CD4-positive, alpha-beta T cell treated with Interleukin-15 for 4 hours (primary cell): ENCODE measurements at regions not wholly inside any gene's neighbourhood (a gene's known extent, or its start where the extent isn't known, plus 50 kb on each side); places are given as distances from the start of the nearest gene placed in this dataset.
"Not testable (repeated sequence)": the region's sequence is repeated elsewhere in the genome, so short reads cannot be mapped to it uniquely, and the experiment has no call there.

Source experiments
- DNase-seq: peaks from one replicate; pipeline ENCODE4 v3.0.0-alpha.2; 2020; ENCODE audit warnings: low spot score

DNA sequence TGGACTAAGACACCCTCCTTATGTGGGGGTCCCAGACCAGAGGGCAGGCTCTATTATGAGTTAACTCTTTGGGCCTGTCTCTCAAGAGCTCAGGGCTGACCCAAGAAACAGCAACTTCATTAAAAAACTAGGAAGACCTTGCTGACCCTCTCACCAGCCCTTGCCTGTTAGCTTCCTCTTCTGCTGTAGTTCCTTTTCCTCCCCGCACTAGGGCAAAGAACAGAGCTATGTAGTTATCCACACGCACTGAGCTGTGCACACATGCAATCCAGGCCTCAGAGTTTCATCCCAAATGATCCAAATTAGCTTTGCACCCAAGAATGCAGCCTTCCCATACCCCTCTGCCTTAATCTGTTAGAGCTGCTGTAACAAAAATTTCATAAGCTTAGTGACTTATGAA, 539.6 kb upstream of the CADM1 start:
- no peak for DNase-seq

DNA sequence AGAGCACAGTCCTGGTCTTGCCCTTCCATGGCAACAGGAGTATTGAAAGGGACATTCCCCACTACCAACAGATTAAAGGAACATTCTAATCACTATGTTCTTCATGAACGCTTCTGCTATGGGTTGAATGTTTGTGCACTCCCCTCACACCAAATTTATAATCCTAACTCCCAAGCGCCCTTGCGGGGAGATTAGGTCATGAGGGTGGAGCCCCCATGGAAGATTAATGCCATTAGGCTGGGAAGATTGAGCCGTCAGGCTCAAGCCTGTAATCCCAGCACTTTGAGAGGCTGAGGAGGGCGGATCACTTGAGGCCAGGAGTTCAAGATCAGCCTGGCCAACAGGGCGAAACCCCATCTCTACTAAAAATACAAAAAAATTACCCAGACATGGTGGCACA, 538.8 kb upstream of the CADM1 start:
- not testable (repeated sequence) for DNase-seq

DNA sequence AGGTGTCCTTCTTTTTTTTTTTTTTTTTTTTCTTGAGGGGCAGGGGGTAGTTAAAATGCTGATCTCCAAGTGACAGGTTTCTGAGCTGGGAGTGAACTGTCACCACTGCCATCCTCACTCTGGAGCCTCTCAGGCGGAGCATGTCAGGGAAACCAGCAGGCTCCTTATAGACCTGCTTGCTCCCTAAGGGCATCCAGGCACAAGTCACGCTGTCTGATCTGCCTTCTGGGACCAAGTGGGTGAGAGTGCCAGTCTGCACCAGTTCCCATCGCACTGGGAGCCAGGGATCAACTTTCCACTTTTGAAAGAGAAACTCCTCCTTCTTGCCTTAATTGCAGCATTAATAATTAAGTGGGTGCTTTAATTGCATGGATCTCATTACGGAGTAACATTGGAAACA, 537.9 kb upstream of the CADM1 start:
- DNase-seq: no peak

- DNase-seq: no peak
Observed at GRCh38 chr11:116037861-116038260, 533.6 kb upstream of the CADM1 start.

GRCh38 chr11:116035977-116036376, 531.8 kb upstream of the CADM1 start:
- no peak for DNase-seq

GRCh38 chr11:116033931-116034553, 529.8 kb upstream of the CADM1 start:
- DNase-seq: no peak

GRCh38 chr11:116030697-116031331, 526.6 kb upstream of the CADM1 start:
- no peak for DNase-seq

GRCh38 chr11:116028506-116028905, 524.3 kb upstream of the CADM1 start:
- not testable (repeated sequence) for DNase-seq

- DNase-seq: no peak
Observed at GRCh38 chr11:115999437-115999836, 495.2 kb upstream of the CADM1 start.

GRCh38 chr11:115996808-115997188, 492.6 kb upstream of the CADM1 start:
- no peak for DNase-seq

DNA sequence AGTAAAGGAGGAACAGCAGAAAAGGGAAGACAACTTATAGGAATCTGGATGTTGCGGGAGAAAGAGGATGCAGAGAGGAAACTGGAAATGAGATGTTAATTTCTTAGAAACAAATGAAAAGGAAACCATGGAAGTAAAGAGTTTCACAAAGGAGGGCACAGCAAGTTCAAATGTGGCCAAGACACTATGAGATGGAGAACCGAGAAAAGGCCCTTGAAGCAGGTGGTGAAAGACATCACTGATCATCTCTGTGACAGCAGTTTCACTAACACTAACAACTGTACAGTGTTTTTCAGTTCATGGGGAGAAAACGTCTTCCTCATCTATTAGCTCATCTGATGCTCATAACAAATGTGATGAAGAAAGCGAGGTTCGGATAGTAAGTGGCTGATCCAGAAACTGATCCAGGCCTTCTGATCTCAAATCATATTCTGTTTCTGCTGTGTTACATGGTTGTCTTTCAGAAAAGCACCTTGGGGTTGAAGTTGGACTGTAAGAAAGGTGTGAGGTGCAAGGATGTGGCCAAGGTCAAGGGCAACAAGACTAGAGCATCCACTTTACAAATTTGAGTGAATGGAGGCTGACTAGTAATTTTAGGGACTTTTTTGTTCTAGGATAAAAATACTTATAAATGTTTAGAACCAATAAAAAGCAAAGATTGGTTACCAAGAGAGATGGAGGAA, 492.1 kb upstream of the CADM1 start:
- no peak for DNase-seq

- DNase-seq: no peak
Observed at GRCh38 chr11:115993590-115993989, 489.4 kb upstream of the CADM1 start.

- DNase-seq: no peak
Observed at GRCh38 chr11:115990004-115990447, 485.8 kb upstream of the CADM1 start.

DNA sequence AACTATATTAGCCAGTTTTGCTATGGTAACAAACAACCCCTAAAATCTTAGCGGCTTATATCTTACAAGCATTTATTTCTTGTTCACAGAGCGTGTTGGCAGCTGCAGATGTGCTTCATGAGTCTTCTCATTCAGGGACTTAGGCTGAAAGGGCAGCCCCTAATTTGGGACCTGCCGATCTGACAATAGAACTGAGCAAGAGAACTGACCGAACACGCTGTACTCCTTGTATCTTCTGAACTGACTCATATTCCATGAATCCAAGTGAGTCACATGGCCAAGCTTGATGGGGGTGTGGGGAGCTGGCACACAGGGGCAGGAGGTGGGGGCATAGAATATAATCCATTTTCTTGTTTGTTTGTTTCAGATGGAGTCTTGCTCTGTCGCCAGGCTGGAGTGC, 481.7 kb upstream of the CADM1 start:
- DNase-seq: no peak

GRCh38 chr11:115984228-115984627, 480.0 kb upstream of the CADM1 start:
- DNase-seq: no peak

GRCh38 chr11:115982666-115983065, 478.5 kb upstream of the CADM1 start:
- no peak for DNase-seq

DNA sequence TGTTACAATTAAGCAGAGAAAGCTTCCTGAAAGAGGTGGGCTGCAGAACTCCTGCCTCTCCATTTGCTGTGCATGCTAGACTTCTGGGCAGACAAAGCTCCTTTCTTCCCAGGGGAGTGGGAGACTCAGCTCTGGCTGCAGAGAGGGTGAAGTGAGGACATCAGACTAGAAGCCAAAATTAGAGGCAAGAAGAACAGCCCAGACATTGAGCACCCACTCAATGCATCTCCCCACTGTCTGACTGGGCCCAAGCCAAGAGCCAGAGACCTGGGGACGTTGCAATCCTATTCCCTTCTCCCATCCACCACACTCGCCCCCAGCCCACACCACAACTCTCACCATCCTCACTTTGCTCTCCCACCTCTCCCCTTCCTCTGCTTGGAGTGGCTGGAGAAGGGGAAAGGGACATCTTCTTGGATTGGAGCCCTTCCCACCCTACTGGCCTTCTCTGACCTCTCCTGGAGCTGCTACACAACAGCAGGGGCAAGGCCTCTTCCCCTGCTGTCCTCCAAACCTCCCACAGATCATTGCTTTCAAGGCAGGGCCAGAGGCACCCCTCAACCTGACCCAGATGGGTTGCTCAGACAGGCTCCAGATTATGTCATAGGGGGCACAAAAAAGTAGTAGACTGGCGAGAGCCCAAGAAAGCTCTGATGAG, 477.7 kb upstream of the CADM1 start:
- DNase-seq: no peak

DNA sequence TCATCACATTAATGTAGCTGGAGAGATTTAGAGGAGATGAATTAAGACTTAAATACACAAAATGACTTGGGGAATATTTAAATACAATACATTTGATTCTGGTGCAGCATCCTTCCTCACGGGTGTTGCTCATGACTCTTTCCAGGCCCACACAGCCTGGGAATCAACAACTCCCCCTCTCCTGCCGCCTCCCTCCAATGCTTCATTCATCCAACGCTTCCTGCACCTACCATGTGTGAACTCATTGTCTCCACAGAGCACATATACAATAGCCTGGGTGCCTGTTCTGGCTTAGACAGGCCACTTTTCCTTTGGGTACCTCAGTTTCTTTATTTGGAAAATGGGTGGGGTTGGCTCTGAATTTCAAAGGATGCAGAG, 476.9 kb upstream of the CADM1 start:
- DNase-seq: no peak

DNA sequence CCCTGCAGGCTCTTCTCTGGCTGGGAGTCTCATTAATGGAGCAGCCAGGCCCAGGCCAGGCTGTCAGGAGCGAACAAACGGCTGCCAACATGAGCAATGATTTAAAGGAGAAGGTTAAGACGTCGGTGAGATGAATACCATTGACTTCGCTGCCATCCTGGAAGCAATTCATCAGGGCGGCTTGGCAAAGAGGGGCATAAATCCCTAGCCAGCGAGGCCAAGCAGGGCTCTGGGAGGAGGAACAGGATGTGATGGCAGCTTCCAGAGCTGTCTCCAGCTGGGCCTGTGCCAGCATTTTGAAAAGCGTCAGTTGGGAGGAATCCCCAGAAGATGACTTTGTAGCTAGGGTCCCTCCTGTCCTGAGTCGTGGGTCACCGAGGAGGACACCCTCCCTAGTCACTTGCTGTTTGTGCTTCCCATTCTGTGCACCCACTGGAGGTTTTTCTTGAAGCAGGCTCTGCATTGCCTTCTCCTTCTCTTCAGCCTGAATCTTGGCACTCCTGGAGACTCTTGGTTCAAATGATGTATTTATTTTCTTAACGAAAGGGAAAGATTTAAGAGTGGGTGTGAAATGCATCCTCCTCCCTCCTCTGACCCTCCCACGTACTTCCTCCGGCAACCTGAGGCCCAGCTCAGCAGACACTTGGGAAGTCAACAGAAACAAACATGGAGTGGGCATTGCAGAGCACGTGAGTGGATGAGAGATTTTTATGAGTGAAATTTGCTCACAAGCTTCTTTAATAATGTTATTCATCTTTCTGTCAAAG, 476.3 kb upstream of the CADM1 start:
- no peak for DNase-seq

DNA sequence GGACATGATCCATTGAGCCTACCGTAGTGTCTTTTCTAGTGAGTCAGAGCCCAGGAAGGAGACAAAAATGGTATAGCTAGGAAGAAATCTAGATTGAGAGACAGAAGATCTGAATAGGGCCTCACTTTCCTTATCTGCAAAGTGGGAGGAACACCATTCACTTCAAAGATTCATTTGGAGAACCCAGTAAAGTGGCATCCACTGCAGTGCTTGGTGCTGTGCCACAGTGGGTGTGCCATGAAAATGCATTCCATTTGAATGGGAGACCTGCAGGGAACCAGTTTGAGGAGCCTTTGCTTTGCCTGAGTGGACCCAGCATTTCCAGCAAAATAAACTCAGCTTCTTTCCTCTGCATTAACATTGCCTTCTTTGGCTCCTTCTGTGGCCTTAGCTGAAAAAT, 470.5 kb upstream of the CADM1 start:
- DNase-seq: no peak

GRCh38 chr11:115967203-115967602, 463.0 kb upstream of the CADM1 start:
- DNase-seq: not testable (repeated sequence)

- no peak for DNase-seq
Observed at GRCh38 chr11:115965767-115966504, 461.7 kb upstream of the CADM1 start.
